ENCODE measurements at regions not wholly inside any gene's neighbourhood (a gene's known extent, or its start where the extent isn't known, plus 50 kb on each side); places are given as distances from the start of the nearest gene placed in this dataset.

- intact Hi-C loops (cut with DNase I), result no loop called here
These were observed 71.8 kb downstream of the C4orf33 start for GRCh38 chr4:129167640-129168260.

GRCh38 chr4:129172181-129172580 lies 76.2 kb downstream of the C4orf33 start:
- intact Hi-C loops (cut with DNase I), result no loop called here
- DNase-seq, result no peak

More at GRCh38 chr4:129167640-129168260, 71.8 kb downstream of the C4orf33 start:
- peak in 1 of 10 donors; percentile 22 for DNase-seq

- no peak for DNase-seq
- intact Hi-C loops (cut with DNase I), result no loop called here
These were observed 80.9 kb downstream of the C4orf33 start for GRCh38 chr4:129176864-129177263.

GRCh38 chr4:129179276-129179675 lies 83.3 kb downstream of the C4orf33 start:
- intact Hi-C loops (cut with DNase I), result no loop called here
- no peak for DNase-seq

GRCh38 chr4:129189630-129190029 lies 93.7 kb downstream of the C4orf33 start:
- DNase-seq, result no peak
- intact Hi-C loops (cut with DNase I), result no loop called here

GRCh38 chr4:129193357-129194100 lies 97.6 kb downstream of the C4orf33 start:
- no peak for DNase-seq

GRCh38 chr4:129208481-129208880 lies 112.5 kb downstream of the C4orf33 start:
- intact Hi-C loops (cut with DNase I), result no loop called here
- no peak for DNase-seq

More at GRCh38 chr4:129193357-129194100, 97.6 kb downstream of the C4orf33 start:
- intact Hi-C loops (cut with DNase I), result no loop called here

GRCh38 chr4:129213692-129214091 lies 117.7 kb downstream of the C4orf33 start:
- DNase-seq, result no peak
- intact Hi-C loops (cut with DNase I), result no loop called here

GRCh38 chr4:129218360-129218759 lies 122.4 kb downstream of the C4orf33 start:
- peak in 4 of 10 donors; percentile 9 to 47 (median 24) for DNase-seq
- intact Hi-C loops (cut with DNase I), result no loop called here

- DNase-seq, result no peak
- intact Hi-C loops (cut with DNase I), result no loop called here
These were observed 122.9 kb downstream of the C4orf33 start for GRCh38 chr4:129218897-129219296.

- DNase-seq, result no peak
- intact Hi-C loops (cut with DNase I), result no loop called here
These were observed 124.3 kb downstream of the C4orf33 start for GRCh38 chr4:129220254-129220653.

- DNase-seq, result no peak
- intact Hi-C loops (cut with DNase I), result no loop called here
These were observed 128.0 kb downstream of the C4orf33 start for GRCh38 chr4:129223945-129224344.

- DNase-seq, result no peak
- intact Hi-C loops (cut with DNase I), result no loop called here
These were observed 134.9 kb downstream of the C4orf33 start for GRCh38 chr4:129230846-129231245.

- intact Hi-C loops (cut with DNase I), result no loop called here
These were observed 136.1 kb downstream of the C4orf33 start for GRCh38 chr4:129231945-129232588.

GRCh38 chr4:129232589-129233337 lies 136.8 kb downstream of the C4orf33 start:
- intact Hi-C loops (cut with DNase I), result no loop called here

More at GRCh38 chr4:129231945-129232588, 136.1 kb downstream of the C4orf33 start:
- DNase-seq, result no peak

GRCh38 chr4:129233691-129234090 lies 137.7 kb downstream of the C4orf33 start:
- no peak for DNase-seq
- intact Hi-C loops (cut with DNase I), result no loop called here

More at GRCh38 chr4:129232589-129233337, 136.8 kb downstream of the C4orf33 start:
- DNase-seq, result no peak

GRCh38 chr4:129236351-129236750 lies 140.4 kb downstream of the C4orf33 start:
- DNase-seq, result no peak
- intact Hi-C loops (cut with DNase I), result no loop called here

- DNase-seq, result no peak
- intact Hi-C loops (cut with DNase I), result no loop called here
These were observed 143.1 kb downstream of the C4orf33 start for GRCh38 chr4:129239088-129239487.

GRCh38 chr4:129240816-129241215 lies 144.9 kb downstream of the C4orf33 start:
- intact Hi-C loops (cut with DNase I), result no loop called here
- no peak for DNase-seq

GRCh38 chr4:129246145-129246544 lies 150.2 kb downstream of the C4orf33 start:
- peak in 1 of 10 donors; percentile 5 for DNase-seq
- intact Hi-C loops (cut with DNase I), result no loop called here
